ENCODE measurements at regions not wholly inside any gene's neighbourhood (a gene's known extent, or its start where the extent isn't known, plus 50 kb on each side); places are given as distances from the start of the nearest gene placed in this dataset.

- TF ChIP-seq CTCF (IDR thresholded peaks at IDR 0.05; ENCODE audit: control extremely low read depth in 1 of 3, insufficient read depth in 1 of 3, low read depth in 1 of 3, low read length in 3 of 3) = no peak
- no peak for TF ChIP-seq EP300 (IDR thresholded peaks at IDR 0.05; ENCODE audit: borderline replicate concordance in 1 of 2, low read depth in 2 of 2, low read length in 2 of 2)
- no peak for TF ChIP-seq EGR1 (IDR thresholded peaks at IDR 0.05; ENCODE audit: borderline replicate concordance, low read depth, low read length)
- no peak for TF ChIP-seq BCL11A (IDR thresholded peaks at IDR 0.05; ENCODE audit: low read depth in 2 of 2, low read length in 2 of 2)
- TF ChIP-seq TAF7 (optimal IDR thresholded peaks at IDR 0.05; ENCODE audit: borderline replicate concordance, low read depth, low read length) = no peak
- TF ChIP-seq POLR2AphosphoS5 (IDR thresholded peaks at IDR 0.05; ENCODE audit: low read depth, low read length) = no peak
- no peak for TF ChIP-seq KDM1A (IDR thresholded peaks at IDR 0.05; ENCODE audit: borderline replicate concordance, low read length)
- no peak for TF ChIP-seq POLR2A (IDR thresholded peaks at IDR 0.05; ENCODE audit: control extremely low read depth in 1 of 2, low read depth in 2 of 2, low read length in 2 of 2)
- no peak for TF ChIP-seq CREB1 (IDR thresholded peaks at IDR 0.05)
- TF ChIP-seq SP1 (IDR thresholded peaks at IDR 0.05; ENCODE audit: low read depth, low read length) = no peak
These were observed 78.3 kb downstream of the TMEM100 start for GRCh38 chr17:55644346-55644745.

All from H1 (cell line).